ENCODE measurements at regions not wholly inside any gene's neighbourhood (a gene's known extent, or its start where the extent isn't known, plus 50 kb on each side); places are given as distances from the start of the nearest gene placed in this dataset.

DNA sequence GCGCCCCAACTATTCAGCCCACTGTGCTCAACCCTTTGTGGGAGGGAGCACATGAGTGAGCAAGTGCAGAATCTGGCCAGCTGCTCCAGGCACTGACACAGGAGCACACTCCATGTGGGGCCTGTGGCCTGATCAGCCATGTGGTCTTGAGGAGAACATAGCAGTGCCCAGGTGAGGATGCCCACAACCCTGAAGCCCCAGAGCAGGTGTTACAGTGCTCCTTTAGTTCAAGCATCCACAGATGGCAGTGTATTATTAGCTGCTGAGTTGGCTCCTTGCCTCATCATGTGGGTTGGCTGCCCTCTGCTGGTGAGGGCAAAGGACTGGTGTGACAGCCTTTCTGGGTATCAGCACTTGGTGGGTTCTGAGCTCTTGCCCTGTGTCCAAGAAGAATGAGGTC, 1588.2 kb downstream of the SI start:
- Histone ChIP-seq H3K4me1 (ENCODE audit: control insufficient read depth in 2 of 2, insufficient read depth in 2 of 2, low read length in 2 of 2) (no peaks in the 10 kb centered on the region), H3K36me3 (replicated peaks in 1 of 2; ENCODE audit: control extremely low read depth in 1 of 2, control insufficient read depth in 1 of 2, extremely low read depth in 1 of 2, insufficient read depth in 2 of 2, low read length in 1 of 2) (no peaks in the 10 kb centered on the region), H3K4me3 (ENCODE audit: control extremely low read depth in 1 of 5, extremely low read depth in 1 of 5, insufficient read depth in 1 of 5, low read depth in 2 of 5, low read length in 4 of 5) (no peak overlapping the region), H3K4me2 (replicated peaks; ENCODE audit: low read depth, low read length, poor library complexity, severe bottlenecking) (no peak overlapping the region), H3K27ac (ENCODE audit: low read length in 2 of 2) (no peak overlapping the region), H3K79me2 (ENCODE audit: control insufficient read depth, insufficient read depth, low read length) (no peaks in the 10 kb centered on the region), H4K20me1 (ENCODE audit: control insufficient read depth, insufficient read depth, low read length, poor library complexity, severe bottlenecking) (no peaks in the 10 kb centered on the region), H3K9me3 (ENCODE audit: control extremely low read depth in 1 of 3, control insufficient read depth in 2 of 3, insufficient read depth in 1 of 3, low read length in 2 of 3) (no peaks in the 10 kb centered on the region), H3K27me3 (replicated peaks in 1 of 4; ENCODE audit: control extremely low read depth in 1 of 4, control insufficient read depth in 3 of 4, insufficient read depth in 4 of 4, low read length in 3 of 4) (no peaks in the 10 kb centered on the region), H3K9ac (ENCODE audit: low read length) (no peak overlapping the region), H2AFZ (ENCODE audit: insufficient read depth, low read depth, low read length, poor library complexity, severe bottlenecking) (no peak overlapping the region)
- H3K4me3 Mint-ChIP-seq: no peak overlapping the region
- no peaks in the 10 kb centered on the region for H3K4me1 Mint-ChIP-seq
- CTCF ChIA-PET: no interaction called here
- no peaks in the 10 kb centered on the region for H3K9me3 Mint-ChIP-seq (ENCODE audit: insufficient read depth)
- ATAC-seq (ENCODE audit: low read depth) (no peak), DNase-seq (no peak)
- TF ChIP-seq, protein P1, sequence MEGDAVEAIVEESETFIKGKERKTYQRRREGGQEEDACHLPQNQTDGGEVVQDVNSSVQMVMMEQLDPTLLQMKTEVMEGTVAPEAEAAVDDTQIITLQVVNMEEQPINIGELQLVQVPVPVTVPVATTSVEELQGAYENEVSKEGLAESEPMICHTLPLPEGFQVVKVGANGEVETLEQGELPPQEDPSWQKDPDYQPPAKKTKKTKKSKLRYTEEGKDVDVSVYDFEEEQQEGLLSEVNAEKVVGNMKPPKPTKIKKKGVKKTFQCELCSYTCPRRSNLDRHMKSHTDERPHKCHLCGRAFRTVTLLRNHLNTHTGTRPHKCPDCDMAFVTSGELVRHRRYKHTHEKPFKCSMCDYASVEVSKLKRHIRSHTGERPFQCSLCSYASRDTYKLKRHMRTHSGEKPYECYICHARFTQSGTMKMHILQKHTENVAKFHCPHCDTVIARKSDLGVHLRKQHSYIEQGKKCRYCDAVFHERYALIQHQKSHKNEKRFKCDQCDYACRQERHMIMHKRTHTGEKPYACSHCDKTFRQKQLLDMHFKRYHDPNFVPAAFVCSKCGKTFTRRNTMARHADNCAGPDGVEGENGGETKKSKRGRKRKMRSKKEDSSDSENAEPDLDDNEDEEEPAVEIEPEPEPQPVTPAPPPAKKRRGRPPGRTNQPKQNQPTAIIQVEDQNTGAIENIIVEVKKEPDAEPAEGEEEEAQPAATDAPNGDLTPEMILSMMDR (IDR thresholded peaks at IDR 0.05): no peak
- no peak for TF ChIP-seq EZH2 (IDR thresholded peaks at IDR 0.05; ENCODE audit: borderline replicate concordance, insufficient read depth, low read depth, low read length, poor library complexity, severe bottlenecking)
- WGBS (ENCODE audit: insufficient coverage): 86% methylated on average over 1 of the region's 1 CpG
- H3K27me3 Mint-ChIP-seq: no peaks in the 10 kb centered on the region
- intact Hi-C loops (cut with micrococcal nuclease): no loop called here
- POLR2A ChIA-PET: no interaction called here
- no peak overlapping the region for H3K27ac Mint-ChIP-seq

DNA sequence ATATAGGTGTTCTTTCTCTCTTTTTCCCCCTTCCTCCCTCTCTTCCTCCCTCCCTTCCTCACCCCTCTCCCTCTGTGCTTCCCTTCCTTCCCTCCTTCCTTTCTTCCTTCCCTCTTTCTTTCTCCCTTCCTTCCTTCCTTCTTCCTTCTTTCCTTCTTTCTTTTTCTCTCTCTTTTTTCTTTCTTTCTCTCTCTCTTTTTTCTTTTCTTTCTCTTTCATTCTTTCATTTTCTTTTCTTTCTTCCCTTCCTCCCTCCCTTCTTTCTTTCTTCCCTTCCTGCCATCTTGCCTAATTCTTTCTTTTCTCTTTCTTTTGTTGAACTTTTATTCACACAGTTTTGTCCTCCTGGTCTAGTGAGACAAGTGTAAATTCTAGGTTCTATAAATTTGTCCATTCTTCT, 1595.6 kb downstream of the SI start:
- H3K9me3 ChIP-seq (ENCODE audit: control extremely low read depth in 1 of 3, control insufficient read depth in 2 of 3, insufficient read depth in 1 of 3, low read length in 2 of 3): no peaks in the 10 kb centered on the region
- ATAC-seq (ENCODE audit: low read depth): no peak
- no peaks in the 10 kb centered on the region for H3K27me3 ChIP-seq (replicated peaks in 1 of 4; ENCODE audit: control extremely low read depth in 1 of 4, control insufficient read depth in 3 of 4, insufficient read depth in 4 of 4, low read length in 3 of 4)
- ChIA-PET POLR2A (no interaction called here), CTCF (no interaction called here)
- no peak overlapping the region for H3K4me3 Mint-ChIP-seq
- H3K27ac ChIP-seq (ENCODE audit: low read length in 2 of 2): no peak overlapping the region
- H3K9me3 Mint-ChIP-seq (ENCODE audit: insufficient read depth): peaks cover 3% of the 10 kb centered on the region
- H3K4me3 ChIP-seq (ENCODE audit: control extremely low read depth in 1 of 5, extremely low read depth in 1 of 5, insufficient read depth in 1 of 5, low read depth in 2 of 5, low read length in 4 of 5): no peak overlapping the region
- TF ChIP-seq EZH2 (IDR thresholded peaks at IDR 0.05; ENCODE audit: borderline replicate concordance, insufficient read depth, low read depth, low read length, poor library complexity, severe bottlenecking): no peak
- TF ChIP-seq, protein P1 (IDR thresholded peaks at IDR 0.05): no peak
- H3K4me1 Mint-ChIP-seq: no peaks in the 10 kb centered on the region
- no peak overlapping the region for H3K4me2 ChIP-seq (replicated peaks; ENCODE audit: low read depth, low read length, poor library complexity, severe bottlenecking)
- no peaks in the 10 kb centered on the region for H3K79me2 ChIP-seq (ENCODE audit: control insufficient read depth, insufficient read depth, low read length)
- H3K27ac Mint-ChIP-seq: no peak overlapping the region
- H3K4me1 ChIP-seq (ENCODE audit: control insufficient read depth in 2 of 2, insufficient read depth in 2 of 2, low read length in 2 of 2): no peaks in the 10 kb centered on the region
- no peak for DNase-seq
- H4K20me1 ChIP-seq (ENCODE audit: control insufficient read depth, insufficient read depth, low read length, poor library complexity, severe bottlenecking): no peaks in the 10 kb centered on the region
- no peaks in the 10 kb centered on the region for H3K27me3 Mint-ChIP-seq
- no peak overlapping the region for H2AFZ ChIP-seq (ENCODE audit: insufficient read depth, low read depth, low read length, poor library complexity, severe bottlenecking)
- H3K36me3 ChIP-seq (replicated peaks in 1 of 2; ENCODE audit: control extremely low read depth in 1 of 2, control insufficient read depth in 1 of 2, extremely low read depth in 1 of 2, insufficient read depth in 2 of 2, low read length in 1 of 2): no peaks in the 10 kb centered on the region
- intact Hi-C loops (cut with micrococcal nuclease): no loop called here
- no peak overlapping the region for H3K9ac ChIP-seq (ENCODE audit: low read length)

Data from B cell (primary cell).